HCT116 (cell line): ENCODE measurements at regions not wholly inside any gene's neighbourhood (a gene's known extent, or its start where the extent isn't known, plus 50 kb on each side); places are given as distances from the start of the nearest gene placed in this dataset.

Experiments used
- ATAC-seq: fragments of 200-7000 bp; cut with Tn5 transposase; 2 replicates; pipeline ENCODE4 v1.9.1; 2020; ENCODE audit warnings: mild to moderate bottlenecking, moderate library complexity
- BruUV-seq: library from RNA; stranded (reverse); fragments of 400-500 nt; replicated peaks from 2 replicates; lab custom pipeline; 2021; lab: Mats Ljungman, UMichigan
- CTCF ChIA-PET: fragments of 300-600 bp; sonication (Branson Sonifier 250); formaldehyde crosslinking; loops from one replicate; lab custom pipeline; 2021; ENCODE audit warnings: antibody characterized with exemption; lab: Charles Lee
- POLR2A ChIA-PET: fragments of 300-600, 350-600 bp; sonication (Branson Sonifier 250); formaldehyde crosslinking; loops from one replicate; lab custom pipeline; 2021; ENCODE audit warnings: antibody characterized with exemption; lab: Charles Lee
- RAD21 ChIA-PET, 2 experiments: fragments of 300-600 bp; sonication (Branson Sonifier 250); formaldehyde crosslinking; loops; one replicate each; lab custom pipeline; 2023; ENCODE audit warnings: low total read pairs in 2 of 2; ENCODE audit not compliant: uncharacterized antibody in 2 of 2, unreplicated experiment in 2 of 2, low non-redundant PET in 1 of 2; lab: Charles Lee
- DNase-seq: peaks from one replicate; pipeline ENCODE4 v3.0.0-alpha.2; 2010; ENCODE audit warnings: low read depth, low spot score
- H2AFZ ChIP-seq: fragments of 200-600 bp; shearing (Covaris generic), sonication (generic); 2 replicates; pipeline ENCODE4 v1.6.1; 2017; ENCODE audit warnings: low read depth, mixed run types, mixed read lengths, antibody characterized with exemption, low read length; ENCODE audit not compliant: poor library complexity, severe bottlenecking
- H3K27ac ChIP-seq: 2 replicates; pipeline ENCODE4 v1.5.1; 2012; ENCODE audit warnings: low read depth, low read length
- H3K27me3 ChIP-seq: fragments of 200-600 bp; sonication (generic); 2 replicates; pipeline ENCODE4 v1.6.1; 2016; ENCODE audit warnings: mixed run types, low read length, mixed read lengths; ENCODE audit not compliant: insufficient read depth
- H3K36me3 ChIP-seq, 2 experiments: fragments of 200-500 bp in 1 of 2; fragments of 200-600 bp in 1 of 2; sonication (Bioruptor generic) in 1 of 2; sonication (generic) in 1 of 2; 2 replicates each; pipeline versions ENCODE4 v1.5.1 to v1.6.1; 2014 to 2016; ENCODE audit warnings: low read length in 2 of 2, inconsistent platforms in 1 of 2, mixed read lengths in 1 of 2, mixed run types in 1 of 2; ENCODE audit not compliant: insufficient read depth in 2 of 2, control insufficient read depth in 1 of 2
- H3K4me1 ChIP-seq, 2 experiments: fragments of 200-600 bp in 1 of 2; sonication (generic) in 1 of 2; 2 replicates each; pipeline versions ENCODE4 v1.5.1 to v1.6.1; 2012 to 2017; ENCODE audit warnings: low read length in 2 of 2, inconsistent platforms in 1 of 2, mild to moderate bottlenecking in 1 of 2, mixed read lengths in 1 of 2, mixed run types in 1 of 2, moderate library complexity in 1 of 2; ENCODE audit not compliant: insufficient read depth in 2 of 2, control insufficient read depth in 1 of 2
- H3K4me2 ChIP-seq: fragments of 200-600 bp; sonication (generic); 2 replicates; pipeline ENCODE4 v1.6.1; 2017; ENCODE audit warnings: mixed run types, low read length, mixed read lengths
- H3K4me3 ChIP-seq, 2 experiments: fragments of 200-600 bp in 1 of 2; sonication (generic) in 1 of 2; replicated peaks in 1 of 2; 2 replicates each; pipeline ENCODE4 v1.5.1; 2011 to 2016; ENCODE audit warnings: low read length in 2 of 2, control low read depth in 1 of 2, low read depth in 1 of 2, mild to moderate bottlenecking in 1 of 2, mixed read lengths in 1 of 2, mixed run types in 1 of 2
- H3K79me2 ChIP-seq: fragments of 200-600 bp; sonication (generic); 2 replicates; pipeline ENCODE4 v1.6.1; 2017; ENCODE audit warnings: mild to moderate bottlenecking, mixed run types, low read length, moderate library complexity, mixed read lengths; ENCODE audit not compliant: insufficient read depth
- H3K9ac ChIP-seq: fragments of 200-600 bp; sonication (generic); 2 replicates; pipeline ENCODE4 v1.6.1; 2016; ENCODE audit warnings: low read length, mixed read lengths
- H3K9me2 ChIP-seq: fragments of 200-600 bp; sonication (generic), shearing (Covaris generic); 2 replicates; pipeline ENCODE4 v1.6.1; 2017; ENCODE audit warnings: mixed run types, mild to moderate bottlenecking, moderate library complexity; ENCODE audit not compliant: insufficient read depth
- H3K9me3 ChIP-seq, 2 experiments: fragments of 200-500 bp in 1 of 2; fragments of 200-600 bp in 1 of 2; sonication (Bioruptor generic) in 1 of 2; sonication (generic) in 1 of 2; 2 replicates each; pipeline ENCODE4 v1.6.1; 2014 to 2017; ENCODE audit warnings: low read length in 2 of 2, mixed read lengths in 2 of 2, inconsistent platforms in 1 of 2, low read depth in 1 of 2, mild to moderate bottlenecking in 1 of 2, mixed run types in 1 of 2, moderate library complexity in 1 of 2; ENCODE audit not compliant: control insufficient read depth in 1 of 2, insufficient read depth in 1 of 2
- H4K20me1 ChIP-seq: fragments of 200-600 bp; sonication (generic), shearing (Covaris generic); 2 replicates; pipeline ENCODE4 v1.6.1; 2017; ENCODE audit warnings: mixed run types, mild to moderate bottlenecking, moderate library complexity; ENCODE audit not compliant: insufficient read depth
- ATF3 ChIP-seq: IDR thresholded peaks from 2 replicates; pipeline ENCODE4 v1.6.1; 2012
- CTCF ChIP-seq, 3 experiments: fragments of 200-600 bp in 1 of 3; sonication (generic) in 1 of 3; IDR thresholded peaks in 2 of 3; conservative IDR thresholded peaks in 1 of 3; 2 replicates each; pipeline ENCODE4 v1.5.1; 2012 to 2017; ENCODE audit warnings: low read depth in 2 of 3, low read length in 2 of 3, antibody characterized with exemption in 1 of 3, borderline replicate concordance in 1 of 3, control low read depth in 1 of 3, mild to moderate bottlenecking in 1 of 3, mixed read lengths in 1 of 3, mixed run types in 1 of 3, moderate library complexity in 1 of 3; ENCODE audit not compliant: insufficient read depth in 1 of 3
- FOSL1 ChIP-seq: IDR thresholded peaks from 2 replicates; pipeline ENCODE4 v1.6.1; 2012; ENCODE audit warnings: low read depth
- POLR2AphosphoS5 ChIP-seq: IDR thresholded peaks from 2 replicates; pipeline ENCODE4 v1.6.1; 2011; ENCODE audit warnings: mild to moderate bottlenecking, low read depth, low read length, moderate library complexity
- RAD21 ChIP-seq: IDR thresholded peaks from 2 replicates; pipeline ENCODE4 v1.6.1; 2012; ENCODE audit warnings: low read depth, mild to moderate bottlenecking
- SP1 ChIP-seq: IDR thresholded peaks from 2 replicates; pipeline ENCODE4 v1.6.1; 2012; ENCODE audit warnings: low read depth
- TCF7L2 ChIP-seq: IDR thresholded peaks from 2 replicates; pipeline ENCODE4 v1.7.0; 2011; ENCODE audit warnings: borderline replicate concordance, inconsistent platforms; ENCODE audit not compliant: insufficient read depth, insufficient read length; ENCODE audit errors: extremely low read depth
- YY1 ChIP-seq: IDR thresholded peaks from 2 replicates; pipeline ENCODE4 v1.6.1; 2011; ENCODE audit warnings: low read length, low read depth, moderate library complexity, mild to moderate bottlenecking; ENCODE audit not compliant: insufficient replicate concordance; ENCODE audit errors: extremely low read depth
- ZFX ChIP-seq: fragments of 450-650 bp; IDR thresholded peaks from 2 replicates; pipeline ENCODE4 v1.6.1; 2017
- ZNF274 ChIP-seq: fragments of 200-500 bp; sonication (Bioruptor generic); IDR thresholded peaks from 2 replicates; pipeline ENCODE4 v1.6.1; 2014; ENCODE audit warnings: mild to moderate bottlenecking, low read depth, low read length, inconsistent platforms
- intact Hi-C: fragments of 100-400 bp; cut with micrococcal nuclease; formaldehyde crosslinking; loops from 2 replicates; pipeline ENCODE4 v1.10.0; 2022

- TF ChIP-seq ATF3 (no peak), YY1 (no peak), TCF7L2 (no peak), SP1 (no peak), ZFX (no peak)
Measured at GRCh38 chr2:176678571-176678970, 409.3 kb downstream of the MTX2 start (continued).

- H3K27ac ChIP-seq = no peak overlapping the region
- no peak overlapping the region for H2AFZ ChIP-seq
- no peaks in the 10 kb centered on the region for H3K36me3 ChIP-seq
- peaks cover 80% of the 10 kb centered on the region for H3K27me3 ChIP-seq
- no peak overlapping the region for H3K4me2 ChIP-seq
- no peak for DNase-seq
- no peak overlapping the region for H3K9ac ChIP-seq
- no peak overlapping the region for H3K4me3 ChIP-seq
- RAD21 ChIA-PET = no interaction called here
- no TSS peak for BruUV-seq
- no peaks in the 10 kb centered on the region for H3K79me2 ChIP-seq
- no peaks in the 10 kb centered on the region; a peak in 1 of 4 replicates for H3K4me1 ChIP-seq
- no peak for ATAC-seq
- TF ChIP-seq CTCF (IDR thresholded peaks at IDR 0.05 in 2 of 3, conservative IDR thresholded peaks at IDR 0.05 in 1 of 3; ENCODE audit: borderline replicate concordance in 1 of 3, insufficient read depth in 1 of 3, low read depth in 2 of 3, low read length in 2 of 3) (0 out of 6 replicates have a peak, but pooled peaks of 1 of the 3 experiments have one; percentile 15), POLR2AphosphoS5 (no peak), RAD21 (0 out of 2 replicates have a peak, but pooled peaks have one; percentile 11), FOSL1 (no peak), ZNF274 (no peak)
- H3K9me3 ChIP-seq = no peaks in the 10 kb centered on the region
- H4K20me1 ChIP-seq = no peaks in the 10 kb centered on the region
- intact Hi-C loops = no loop called here
- H3K9me2 ChIP-seq = no peaks in the 10 kb centered on the region
- CTCF ChIA-PET = interaction anchor here (1.3 kb wide), 1 partner anchor 25 kb away, joined by 7 read pairs; no protein-coding TSS in a partner anchor
- POLR2A ChIA-PET = no interaction called here
Measured at GRCh38 chr2:176679061-176679669, 409.9 kb downstream of the MTX2 start.
